GM12865 (cell line): ENCODE measurements at regions not wholly inside any gene's neighbourhood (a gene's known extent, or its start where the extent isn't known, plus 50 kb on each side); places are given as distances from the start of the nearest gene placed in this dataset.

Source experiments
- DNase-seq: peaks from one replicate; pipeline ENCODE4 v3.0.0; 2010; ENCODE audit warnings: low read depth
- H3K4me3 ChIP-seq: 2 replicates; pipeline ENCODE4 v1.5.1; 2011; ENCODE audit warnings: mild to moderate bottlenecking, low read depth, low read length, control low read depth
- CTCF ChIP-seq: IDR thresholded peaks from 2 replicates; pipeline ENCODE4 v1.5.1; 2011; ENCODE audit warnings: low read length, control low read depth, low read depth, inconsistent platforms; ENCODE audit not compliant: insufficient read depth; ENCODE audit errors: missing control alignments

- TF ChIP-seq CTCF = no peak
- H3K4me3 ChIP-seq = no peak overlapping the region
- no peak for DNase-seq
Measured at GRCh38 chr2:12539776-12540562, 176.8 kb upstream of the TRIB2 start.

- H3K4me3 ChIP-seq = no peak overlapping the region
- no peak for TF ChIP-seq CTCF
- DNase-seq = no peak
Measured at GRCh38 chr2:12543076-12543977, 173.4 kb upstream of the TRIB2 start.

GRCh38 chr2:12543978-12544558 lies 172.7 kb upstream of the TRIB2 start:
- no peak overlapping the region for H3K4me3 ChIP-seq
- TF ChIP-seq CTCF = no peak
- peak; percentile 56 for DNase-seq

- H3K4me3 ChIP-seq = no peak overlapping the region
- no peak for DNase-seq
- no peak for TF ChIP-seq CTCF
Measured at GRCh38 chr2:12547566-12548170, 169.1 kb upstream of the TRIB2 start.

GRCh38 chr2:12548906-12549305 lies 167.8 kb upstream of the TRIB2 start:
- H3K4me3 ChIP-seq = no peak overlapping the region
- no peak for DNase-seq
- TF ChIP-seq CTCF = no peak

GRCh38 chr2:12549641-12550040 lies 167.1 kb upstream of the TRIB2 start:
- no peak overlapping the region for H3K4me3 ChIP-seq
- no peak for DNase-seq
- no peak for TF ChIP-seq CTCF
